ENCODE measurements at regions not wholly inside any gene's neighbourhood (a gene's known extent, or its start where the extent isn't known, plus 50 kb on each side); places are given as distances from the start of the nearest gene placed in this dataset.

DNA sequence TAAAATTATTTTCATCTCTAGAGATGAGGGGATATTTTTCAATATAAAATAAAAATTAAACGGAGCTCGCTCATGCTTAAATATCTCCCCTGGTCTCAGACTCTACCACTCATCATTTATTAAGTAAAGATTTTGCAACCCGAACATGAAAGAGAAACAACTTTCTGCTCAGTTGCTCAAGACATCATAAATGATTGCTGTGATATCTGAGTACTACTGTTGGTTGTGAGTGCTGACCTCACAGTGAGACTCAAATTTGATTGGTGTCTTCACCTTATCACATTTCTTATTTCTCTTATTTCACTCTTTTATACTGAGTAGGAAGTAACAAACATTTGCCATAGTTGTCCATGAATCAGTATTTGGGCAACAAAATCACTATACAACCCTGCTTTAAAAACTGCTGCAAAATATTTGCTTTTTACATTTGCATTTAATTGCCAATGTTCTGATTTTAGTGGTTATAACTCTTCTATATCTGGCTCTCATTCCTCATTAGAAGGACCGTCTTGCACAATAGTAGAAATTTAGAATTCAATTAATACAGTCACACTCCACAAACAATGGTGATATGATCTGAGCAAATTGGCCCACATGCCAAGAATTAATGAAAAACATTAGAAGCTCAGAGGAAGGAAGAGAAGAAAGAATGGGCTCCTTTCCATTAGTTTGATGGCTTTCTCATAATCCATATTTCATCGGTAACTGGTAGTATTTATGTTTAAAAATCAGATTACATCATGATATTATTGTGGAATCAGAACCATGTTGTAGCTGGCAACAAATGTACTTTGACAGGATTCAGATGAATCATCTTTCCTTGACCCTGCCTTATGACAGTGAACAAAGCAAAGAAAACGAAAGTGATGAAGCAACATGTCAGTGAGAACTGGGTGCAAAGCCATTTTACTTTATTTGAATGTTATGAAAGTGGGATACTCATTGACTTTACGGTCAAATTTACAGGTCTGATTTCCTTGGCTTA lies 973.6 kb upstream of the TENM4 start:
- Histone ChIP-seq H4K20me1 (no peaks in the 10 kb centered on the region), H3K4me1 (no peaks in the 10 kb centered on the region), H3K27me3 (no peaks in the 10 kb centered on the region), H3K9ac (no peak overlapping the region), H3K36me3 (no peaks in the 10 kb centered on the region), H3K27ac (no peak overlapping the region), H3K9me3 (replicated peaks in 1 of 11) (peaks cover 0 to 16% (median 5%) of the 10 kb centered on the region in 11 experiments; a peak in 8 of 22 replicates), H3K4me3 (no peak overlapping the region), H3K4me2 (peak overlapping the region in 2 of 11 experiments; percentile 7 to 15; a peak in 1 of 22 replicates)
- no peak for TF ChIP-seq Cebpa-rat (IDR thresholded peaks at IDR 0.05)

GRCh38 chr11:80412604-80413003 lies 971.8 kb upstream of the TENM4 start:
- no peak overlapping the region for H3K9ac ChIP-seq
- no peak overlapping the region for H3K27ac ChIP-seq
- no peak for TF ChIP-seq Cebpa-rat (IDR thresholded peaks at IDR 0.05)
- H3K4me3 ChIP-seq = no peak overlapping the region
- no peak overlapping the region for H3K4me2 ChIP-seq
- H3K4me1 ChIP-seq = no peaks in the 10 kb centered on the region
- H3K9me3 ChIP-seq (replicated peaks in 1 of 11) = peaks cover 0 to 16% (median 5%) of the 10 kb centered on the region in 11 experiments; a peak in 8 of 22 replicates
- no peaks in the 10 kb centered on the region for H3K36me3 ChIP-seq
- H3K27me3 ChIP-seq = no peaks in the 10 kb centered on the region
- no peaks in the 10 kb centered on the region for H4K20me1 ChIP-seq

GRCh38 chr11:80393210-80393609 lies 952.4 kb upstream of the TENM4 start:
- H3K4me3 ChIP-seq = no peak overlapping the region
- no peaks in the 10 kb centered on the region for H3K4me1 ChIP-seq
- H3K4me2 ChIP-seq = no peak overlapping the region
- H3K27me3 ChIP-seq = no peaks in the 10 kb centered on the region
- H3K9ac ChIP-seq = no peak overlapping the region
- TF ChIP-seq Cebpa-rat (IDR thresholded peaks at IDR 0.05) = no peak
- no peaks in the 10 kb centered on the region for H3K9me3 ChIP-seq (replicated peaks in 1 of 11)
- no peak overlapping the region for H3K27ac ChIP-seq
- no peaks in the 10 kb centered on the region for H3K36me3 ChIP-seq
- H4K20me1 ChIP-seq = no peaks in the 10 kb centered on the region

DNA sequence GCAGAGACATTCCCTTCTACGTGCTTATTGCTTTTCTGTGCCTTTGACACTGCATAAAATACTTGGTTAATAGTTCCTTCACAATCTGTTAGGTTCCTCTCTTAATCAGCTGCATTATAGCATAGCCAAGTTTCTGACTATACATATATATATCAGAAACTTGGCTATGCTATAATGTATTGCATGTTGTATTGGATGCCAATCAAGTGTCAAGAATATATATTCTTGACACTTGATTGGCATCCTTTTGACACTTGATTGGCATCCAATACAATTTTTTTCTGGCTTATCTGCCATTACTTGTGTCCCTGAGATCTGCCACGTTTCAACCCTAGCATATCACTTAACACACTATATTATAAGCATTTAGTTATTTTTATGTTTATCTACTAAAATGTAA lies 949.7 kb upstream of the TENM4 start:
- no peak overlapping the region for H3K9ac ChIP-seq
- H3K27ac ChIP-seq = no peak overlapping the region
- no peak for TF ChIP-seq Cebpa-rat (IDR thresholded peaks at IDR 0.05)
- H4K20me1 ChIP-seq = no peaks in the 10 kb centered on the region
- H3K36me3 ChIP-seq = no peaks in the 10 kb centered on the region
- no peak overlapping the region for H3K4me2 ChIP-seq
- H3K4me3 ChIP-seq = no peak overlapping the region
- no peaks in the 10 kb centered on the region for H3K4me1 ChIP-seq
- H3K27me3 ChIP-seq = no peaks in the 10 kb centered on the region
- H3K9me3 ChIP-seq (replicated peaks in 1 of 11) = no peaks in the 10 kb centered on the region

GRCh38 chr11:80388536-80388935 lies 947.7 kb upstream of the TENM4 start:
- H3K27ac ChIP-seq = no peak overlapping the region
- H3K4me3 ChIP-seq = no peak overlapping the region
- H3K9me3 ChIP-seq (replicated peaks in 1 of 11) = no peaks in the 10 kb centered on the region
- TF ChIP-seq Cebpa-rat (IDR thresholded peaks at IDR 0.05) = no peak
- H4K20me1 ChIP-seq = no peaks in the 10 kb centered on the region
- no peak overlapping the region for H3K9ac ChIP-seq
- no peak overlapping the region for H3K4me2 ChIP-seq
- no peaks in the 10 kb centered on the region for H3K27me3 ChIP-seq
- H3K36me3 ChIP-seq = no peaks in the 10 kb centered on the region
- H3K4me1 ChIP-seq = no peaks in the 10 kb centered on the region

DNA sequence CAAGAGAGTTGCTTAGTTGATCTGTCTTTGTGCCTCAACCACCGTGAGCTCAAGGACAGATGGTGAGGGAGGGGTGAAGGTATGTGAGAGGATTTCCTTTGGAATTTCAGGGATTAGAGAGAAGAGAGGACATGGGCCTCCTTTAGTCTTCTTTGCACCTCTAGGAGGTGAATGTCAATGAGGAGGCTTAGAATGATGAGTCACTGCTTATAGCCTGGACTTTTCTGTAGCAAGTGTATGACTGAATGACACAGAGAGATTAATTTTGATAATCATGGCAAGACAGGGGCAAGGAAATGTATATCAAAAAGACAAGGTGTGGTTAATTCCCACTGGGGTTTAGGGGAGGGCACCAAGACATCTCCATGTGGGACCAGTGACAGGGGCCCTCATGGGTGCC lies 947.3 kb upstream of the TENM4 start:
- Histone ChIP-seq H3K27ac (no peak overlapping the region), H3K9me3 (replicated peaks in 1 of 11) (no peaks in the 10 kb centered on the region), H4K20me1 (no peaks in the 10 kb centered on the region), H3K4me3 (no peak overlapping the region), H3K36me3 (no peaks in the 10 kb centered on the region), H3K27me3 (no peaks in the 10 kb centered on the region), H3K4me2 (no peak overlapping the region), H3K9ac (no peak overlapping the region), H3K4me1 (no peaks in the 10 kb centered on the region)
- no peak for TF ChIP-seq Cebpa-rat (IDR thresholded peaks at IDR 0.05)

DNA sequence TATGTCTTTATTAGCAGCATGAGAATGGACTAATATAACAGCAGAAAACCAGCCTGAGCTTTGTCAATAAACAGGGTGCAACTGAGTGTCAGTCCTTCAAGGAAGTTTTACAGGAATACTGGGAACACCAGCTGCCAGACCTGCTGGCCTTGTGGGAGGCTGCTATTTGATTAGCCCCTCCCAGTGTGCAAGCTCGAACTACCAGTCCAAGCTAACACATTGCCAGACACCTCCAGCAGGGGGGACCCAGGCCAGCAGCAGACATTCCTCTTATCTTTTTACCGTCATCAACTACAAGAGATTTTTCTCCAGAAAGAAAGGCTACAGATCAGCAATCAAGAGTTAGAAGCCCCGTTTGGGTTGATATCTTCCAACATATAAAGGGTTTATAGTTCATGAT lies 942.8 kb upstream of the TENM4 start:
- no peaks in the 10 kb centered on the region for H4K20me1 ChIP-seq
- no peak overlapping the region for H3K27ac ChIP-seq
- TF ChIP-seq Cebpa-rat (IDR thresholded peaks at IDR 0.05) = no peak
- no peak overlapping the region for H3K9ac ChIP-seq
- H3K36me3 ChIP-seq = no peaks in the 10 kb centered on the region
- no peak overlapping the region for H3K4me2 ChIP-seq
- no peaks in the 10 kb centered on the region for H3K9me3 ChIP-seq (replicated peaks in 1 of 11)
- no peaks in the 10 kb centered on the region for H3K27me3 ChIP-seq
- no peaks in the 10 kb centered on the region for H3K4me1 ChIP-seq
- H3K4me3 ChIP-seq = no peak overlapping the region

- Histone ChIP-seq H3K36me3 (no peaks in the 10 kb centered on the region), H3K9ac (no peak overlapping the region), H3K4me1 (no peaks in the 10 kb centered on the region), H3K27me3 (no peaks in the 10 kb centered on the region), H3K27ac (no peak overlapping the region), H4K20me1 (no peaks in the 10 kb centered on the region), H3K4me2 (no peak overlapping the region), H3K4me3 (no peak overlapping the region), H3K9me3 (replicated peaks in 1 of 11) (no peaks in the 10 kb centered on the region)
- TF ChIP-seq Cebpa-rat (IDR thresholded peaks at IDR 0.05) = no peak
Measured at GRCh38 chr11:80379620-80380278, 938.9 kb upstream of the TENM4 start.

GRCh38 chr11:80371931-80372330 lies 931.1 kb upstream of the TENM4 start:
- Histone ChIP-seq H3K27me3 (no peaks in the 10 kb centered on the region), H4K20me1 (no peaks in the 10 kb centered on the region; a peak in 1 of 22 replicates), H3K9ac (no peak overlapping the region), H3K9me3 (replicated peaks in 1 of 11) (no peaks in the 10 kb centered on the region), H3K36me3 (no peaks in the 10 kb centered on the region), H3K4me1 (no peaks in the 10 kb centered on the region), H3K27ac (no peak overlapping the region), H3K4me2 (no peak overlapping the region), H3K4me3 (no peak overlapping the region)
- TF ChIP-seq Cebpa-rat (IDR thresholded peaks at IDR 0.05) = no peak

Measured in BLaER1 treated with 17β-estradiol and CSF1 and Interleukin-3, amounts not matched to agents 10 nM and 100 nM (cell line).